ENCODE measurements at regions not wholly inside any gene's neighbourhood (a gene's known extent, or its start where the extent isn't known, plus 50 kb on each side); places are given as distances from the start of the nearest gene placed in this dataset.

DNA sequence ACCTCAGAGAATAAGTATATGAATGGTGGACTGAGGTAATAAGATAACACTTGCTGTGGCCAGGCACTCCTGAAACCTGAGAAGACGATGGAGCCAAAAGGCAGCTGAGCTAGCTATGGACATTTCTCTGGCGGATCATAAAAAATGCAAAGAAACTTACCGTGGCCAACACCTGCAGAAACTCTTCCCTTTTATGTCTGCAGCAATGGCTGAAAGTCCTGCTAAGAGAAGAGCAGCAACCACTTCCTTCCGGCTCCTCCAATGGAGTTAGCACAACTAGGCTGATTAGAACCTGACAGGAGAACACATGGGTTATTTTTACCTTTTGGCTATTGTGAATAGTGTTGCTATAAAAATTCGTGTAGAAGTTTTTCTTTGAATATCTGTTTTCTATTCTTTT, 76.0 kb upstream of the MAGEB16 start:
- H3K36me3 ChIP-seq (ENCODE audit: insufficient read depth, low read length): no peaks in the 10 kb centered on the region
- H3K4me1 ChIP-seq (ENCODE audit: insufficient read depth, low read length, severe bottlenecking): no peaks in the 10 kb centered on the region
- H3K9me2 ChIP-seq (ENCODE audit: low read depth, low read length): no peaks in the 10 kb centered on the region
- H3F3A ChIP-seq (ENCODE audit: insufficient read depth, low read length): no peaks in the 10 kb centered on the region
- no peaks in the 10 kb centered on the region for H3K27me3 ChIP-seq (ENCODE audit: insufficient read depth, low read length)
- no peak for TF ChIP-seq EZH2 (IDR thresholded peaks at IDR 0.05; ENCODE audit: borderline replicate concordance, low read length)
- no peak for TF ChIP-seq CTCF (IDR thresholded peaks at IDR 0.05; ENCODE audit: low read length)
- H3K4me3 ChIP-seq (ENCODE audit: low read depth, low read length, poor library complexity, severe bottlenecking): no peak overlapping the region
- H3K4me2 ChIP-seq (ENCODE audit: low read length): no peak overlapping the region
- no peaks in the 10 kb centered on the region for H3K79me2 ChIP-seq (ENCODE audit: insufficient read depth, low read length)
- no peak overlapping the region for H3K9ac ChIP-seq (ENCODE audit: low read length)
- no peaks in the 10 kb centered on the region for H3K9me3 ChIP-seq (ENCODE audit: low read length)
- no peak overlapping the region for H3K27ac ChIP-seq (ENCODE audit: low read depth, low read length, poor library complexity, severe bottlenecking)
- H4K20me1 ChIP-seq (ENCODE audit: insufficient read depth, low read length): no peaks in the 10 kb centered on the region
- H2AFZ ChIP-seq (ENCODE audit: low read length): no peak overlapping the region

DNA sequence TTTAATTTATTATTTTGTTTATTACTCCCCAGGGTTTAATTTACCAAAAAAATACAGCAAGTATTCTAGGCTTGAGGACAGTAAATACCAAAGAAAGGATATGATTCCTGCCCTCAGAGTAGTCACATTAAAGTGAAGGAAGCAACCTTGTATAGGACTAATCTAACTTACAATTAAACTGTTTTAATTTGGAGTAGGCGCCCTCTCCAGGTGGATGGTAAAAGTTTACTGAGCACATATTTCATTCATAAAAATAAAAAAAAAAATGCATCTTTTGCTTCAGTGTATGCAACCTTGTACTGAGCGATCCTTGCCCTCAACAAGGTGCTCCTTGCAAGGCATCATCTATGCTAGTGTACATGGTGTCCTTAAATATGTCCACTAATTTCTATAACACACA, 72.0 kb upstream of the MAGEB16 start:
- TF ChIP-seq EZH2 (IDR thresholded peaks at IDR 0.05; ENCODE audit: borderline replicate concordance, low read length): no peak
- peak; percentile 34; the same call in 1 of the 2 replicates for TF ChIP-seq CTCF (IDR thresholded peaks at IDR 0.05; ENCODE audit: low read length)
- Histone ChIP-seq H2AFZ (ENCODE audit: low read length) (no peak overlapping the region), H3K79me2 (ENCODE audit: insufficient read depth, low read length) (no peaks in the 10 kb centered on the region), H3K36me3 (ENCODE audit: insufficient read depth, low read length) (no peaks in the 10 kb centered on the region), H3K9me3 (ENCODE audit: low read length) (no peaks in the 10 kb centered on the region), H3K4me3 (ENCODE audit: low read depth, low read length, poor library complexity, severe bottlenecking) (no peak overlapping the region), H3K9me2 (ENCODE audit: low read depth, low read length) (no peaks in the 10 kb centered on the region), H4K20me1 (ENCODE audit: insufficient read depth, low read length) (no peaks in the 10 kb centered on the region), H3K9ac (ENCODE audit: low read length) (no peak overlapping the region), H3F3A (ENCODE audit: insufficient read depth, low read length) (no peaks in the 10 kb centered on the region), H3K4me1 (ENCODE audit: insufficient read depth, low read length, severe bottlenecking) (no peaks in the 10 kb centered on the region), H3K27ac (ENCODE audit: low read depth, low read length, poor library complexity, severe bottlenecking) (no peak overlapping the region), H3K27me3 (ENCODE audit: insufficient read depth, low read length) (no peaks in the 10 kb centered on the region), H3K4me2 (ENCODE audit: low read length) (no peak overlapping the region)

- H3K4me3 ChIP-seq (ENCODE audit: low read depth, low read length, poor library complexity, severe bottlenecking): no peak overlapping the region
These were observed 69.7 kb upstream of the MAGEB16 start for GRCh38 chrX:35728481-35728880.

More at GRCh38 chrX:35728481-35728880, 69.7 kb upstream of the MAGEB16 start:
- no peaks in the 10 kb centered on the region for H3K4me1 ChIP-seq (ENCODE audit: insufficient read depth, low read length, severe bottlenecking)
- H3K9ac ChIP-seq (ENCODE audit: low read length): no peak overlapping the region
- H3K27me3 ChIP-seq (ENCODE audit: insufficient read depth, low read length): no peaks in the 10 kb centered on the region
- H3K9me2 ChIP-seq (ENCODE audit: low read depth, low read length): no peaks in the 10 kb centered on the region
- no peaks in the 10 kb centered on the region for H3K79me2 ChIP-seq (ENCODE audit: insufficient read depth, low read length)
- H3K27ac ChIP-seq (ENCODE audit: low read depth, low read length, poor library complexity, severe bottlenecking): no peak overlapping the region
- H3F3A ChIP-seq (ENCODE audit: insufficient read depth, low read length): no peaks in the 10 kb centered on the region
- no peaks in the 10 kb centered on the region for H4K20me1 ChIP-seq (ENCODE audit: insufficient read depth, low read length)
- H2AFZ ChIP-seq (ENCODE audit: low read length): no peak overlapping the region
- no peaks in the 10 kb centered on the region for H3K9me3 ChIP-seq (ENCODE audit: low read length)
- no peaks in the 10 kb centered on the region for H3K36me3 ChIP-seq (ENCODE audit: insufficient read depth, low read length)
- no peak overlapping the region for H3K4me2 ChIP-seq (ENCODE audit: low read length)
- TF ChIP-seq CTCF (IDR thresholded peaks at IDR 0.05; ENCODE audit: low read length) (no peak), EZH2 (IDR thresholded peaks at IDR 0.05; ENCODE audit: borderline replicate concordance, low read length) (no peak)
